GM21390 (cell line): ENCODE measurements at regions not wholly inside any gene's neighbourhood (a gene's known extent, or its start where the extent isn't known, plus 50 kb on each side); places are given as distances from the start of the nearest gene placed in this dataset.

ENCODE experiments used
- ATAC-seq: cut with Tn5 transposase; IDR thresholded peaks from one replicate; pipeline ENCODE4 v1.9.1; 2021; ENCODE audit not compliant: unreplicated experiment

DNA sequence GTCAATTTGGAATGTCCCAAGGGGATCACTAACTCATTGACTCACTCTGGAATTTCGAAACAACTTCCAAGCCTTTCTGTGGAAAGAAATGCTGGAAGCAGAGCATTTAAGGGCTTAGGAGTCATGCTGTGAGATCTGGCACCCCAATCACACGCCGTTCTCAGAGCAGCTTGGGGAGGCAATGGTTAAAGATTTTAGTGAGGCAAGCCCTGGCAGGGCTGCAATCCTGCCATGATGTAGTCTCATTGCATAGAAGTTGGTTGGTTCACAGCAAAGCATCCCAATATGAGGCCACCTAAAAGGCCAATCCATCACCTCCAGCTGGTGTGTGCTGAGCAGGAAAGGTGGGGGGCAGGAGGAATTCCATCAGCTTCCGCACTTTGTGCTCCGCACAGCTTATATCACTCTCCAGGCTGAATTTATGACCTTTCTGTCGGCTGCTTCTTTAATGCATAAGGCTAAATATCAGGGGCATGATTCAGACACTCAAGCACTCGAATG, 1043.9 kb upstream of the POU3F3 start:
- no peak for ATAC-seq

DNA sequence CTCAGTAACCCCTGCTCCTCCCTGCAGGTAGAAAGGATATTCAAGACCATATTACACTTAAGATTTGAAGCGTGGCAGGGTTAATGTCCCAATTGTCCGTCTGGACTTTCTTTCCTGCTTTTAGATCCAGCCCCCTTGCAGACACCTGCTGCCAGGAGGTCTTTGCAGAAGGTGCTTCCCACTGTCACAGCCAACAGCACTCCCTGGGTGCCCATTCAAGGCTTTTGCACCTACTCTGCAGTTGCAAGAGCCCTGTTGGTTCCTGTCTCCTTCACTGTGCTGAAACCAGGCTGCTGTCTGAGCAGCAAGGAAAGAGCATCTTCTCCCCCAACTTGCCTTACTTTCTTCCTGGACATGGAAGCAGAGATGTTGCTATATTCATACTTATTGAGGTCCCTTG, 1043.0 kb upstream of the POU3F3 start:
- ATAC-seq, result no peak

DNA sequence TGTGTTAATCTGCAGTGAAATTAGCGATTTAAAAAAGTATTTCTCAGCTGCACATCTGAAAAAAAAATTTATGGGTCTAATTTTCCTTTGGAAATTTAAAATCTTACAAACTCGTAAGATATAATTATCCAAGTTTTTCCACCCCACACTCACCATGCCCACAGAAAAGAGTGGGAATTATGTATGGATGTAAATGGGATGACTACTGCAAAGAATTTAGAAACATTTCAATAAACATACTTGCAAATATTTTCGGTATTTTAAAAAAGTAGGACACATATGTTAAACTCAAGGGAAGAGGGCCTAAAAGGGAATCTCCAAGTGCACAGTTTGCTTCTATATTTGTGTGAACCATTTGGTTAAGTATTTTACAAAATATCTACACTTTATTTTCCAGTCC, 1039.9 kb upstream of the POU3F3 start:
- no peak for ATAC-seq

DNA sequence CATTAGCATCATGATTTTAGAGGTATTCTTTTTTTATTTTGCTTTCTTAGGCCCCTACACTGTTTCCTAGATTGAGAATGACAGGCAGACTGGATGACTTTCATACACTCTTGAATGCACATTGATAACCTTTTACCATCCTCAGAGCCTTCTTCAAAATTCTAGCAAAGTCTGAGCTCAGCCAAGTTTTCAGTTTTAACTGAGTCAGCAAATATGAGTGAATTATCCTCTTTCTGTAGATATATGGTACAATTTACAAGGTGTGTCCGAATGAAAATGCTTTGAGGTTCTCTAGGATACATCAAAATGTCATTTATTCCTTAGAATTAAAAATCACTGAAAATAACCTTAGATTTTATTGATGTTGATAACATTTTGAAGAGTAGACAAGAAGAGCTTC, 1038.2 kb upstream of the POU3F3 start:
- ATAC-seq, result no peak

DNA sequence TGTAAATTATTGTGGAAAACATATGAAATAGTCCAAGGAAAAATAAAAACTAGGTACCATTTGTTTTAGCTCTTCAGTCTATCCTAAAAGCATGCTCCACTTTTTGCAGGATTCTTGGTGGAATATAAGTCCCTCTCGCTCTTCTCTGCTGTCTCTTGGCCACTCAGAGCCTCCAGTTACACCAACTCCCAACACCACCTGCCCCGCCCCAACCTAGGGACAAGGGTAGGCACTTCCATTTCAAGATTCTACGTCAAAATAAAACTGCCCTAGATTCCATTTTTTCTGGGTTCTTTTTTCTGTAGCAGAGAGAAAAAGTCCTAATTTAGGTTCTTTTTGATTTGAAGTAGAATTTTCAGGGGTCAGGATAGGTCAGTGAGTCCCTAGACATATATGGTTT, 1036.2 kb upstream of the POU3F3 start:
- ATAC-seq, result no peak

DNA sequence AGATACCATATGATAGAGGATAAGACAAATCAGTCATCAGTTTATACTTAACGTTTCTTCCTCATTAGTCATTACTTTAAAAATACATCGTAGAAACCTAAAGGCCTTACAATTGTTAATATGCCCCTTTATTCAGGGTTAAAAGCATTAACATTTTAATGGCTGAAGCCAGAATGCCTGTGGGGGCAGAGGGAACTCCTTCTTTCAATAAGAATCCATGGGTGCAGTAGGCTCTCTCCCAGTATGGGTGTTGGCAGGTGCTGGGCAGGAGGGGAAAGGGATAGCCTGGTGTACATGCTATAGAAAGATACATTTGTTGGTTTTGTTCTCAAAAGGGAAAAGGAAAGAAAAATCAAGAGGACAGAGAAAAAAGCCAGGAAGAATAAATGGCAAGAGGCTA, 1035.7 kb upstream of the POU3F3 start:
- ATAC-seq, result no peak

DNA sequence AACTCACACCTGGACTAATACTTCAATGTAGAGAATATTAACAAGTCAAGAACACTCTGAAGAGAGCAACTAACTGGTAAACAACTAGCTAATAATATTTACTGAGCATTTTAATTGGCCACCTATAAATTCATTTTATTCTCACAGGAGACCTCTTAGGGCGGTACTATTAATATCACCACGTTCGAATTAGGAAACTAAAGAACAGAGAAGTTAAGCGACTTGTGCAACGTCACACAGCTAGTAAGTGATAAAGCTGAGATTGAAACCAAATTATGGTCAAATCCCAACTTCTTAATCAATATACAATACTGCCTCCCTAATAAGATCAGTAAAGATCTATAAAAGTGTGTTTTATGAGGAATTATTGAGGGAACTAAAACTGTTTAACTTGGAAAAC, 1034.3 kb upstream of the POU3F3 start:
- ATAC-seq, result no peak

DNA sequence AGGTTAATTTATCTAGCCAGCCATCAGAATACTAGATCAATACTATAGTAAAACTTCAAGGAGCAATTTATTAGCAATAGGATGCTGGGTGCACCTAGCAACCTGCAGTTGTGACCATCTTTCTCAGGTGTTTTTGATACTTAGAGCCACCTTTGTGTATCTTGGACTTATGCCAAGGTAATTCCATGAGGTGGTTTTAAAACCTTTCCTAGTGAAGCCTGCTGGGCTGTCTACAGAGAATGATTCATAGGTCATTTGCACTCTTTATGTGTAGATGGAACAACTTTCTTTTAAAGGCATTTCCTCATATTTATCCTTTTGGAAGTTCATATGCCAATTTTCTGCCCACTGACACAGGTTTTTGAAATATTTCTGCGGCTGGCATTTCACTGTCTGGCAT, 1030.1 kb upstream of the POU3F3 start:
- no peak for ATAC-seq

DNA sequence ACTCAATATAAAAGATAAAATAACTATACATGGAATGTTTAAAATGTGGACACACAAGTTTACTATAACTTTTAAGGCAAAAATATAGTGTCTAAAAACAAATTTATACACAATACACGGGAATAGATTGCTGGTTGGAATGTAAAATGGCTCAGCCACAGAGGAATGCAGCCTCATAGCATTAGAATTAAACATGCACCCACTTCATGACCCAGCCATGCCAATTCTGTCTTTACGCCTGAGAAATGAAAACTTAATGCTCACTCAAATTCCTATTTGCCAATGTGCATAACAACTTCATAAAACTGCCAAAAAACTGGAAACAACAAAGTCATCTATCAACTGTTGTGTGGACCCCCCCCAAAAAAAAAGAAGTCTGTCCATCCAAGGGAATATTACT, 1006.6 kb upstream of the POU3F3 start:
- no peak for ATAC-seq

DNA sequence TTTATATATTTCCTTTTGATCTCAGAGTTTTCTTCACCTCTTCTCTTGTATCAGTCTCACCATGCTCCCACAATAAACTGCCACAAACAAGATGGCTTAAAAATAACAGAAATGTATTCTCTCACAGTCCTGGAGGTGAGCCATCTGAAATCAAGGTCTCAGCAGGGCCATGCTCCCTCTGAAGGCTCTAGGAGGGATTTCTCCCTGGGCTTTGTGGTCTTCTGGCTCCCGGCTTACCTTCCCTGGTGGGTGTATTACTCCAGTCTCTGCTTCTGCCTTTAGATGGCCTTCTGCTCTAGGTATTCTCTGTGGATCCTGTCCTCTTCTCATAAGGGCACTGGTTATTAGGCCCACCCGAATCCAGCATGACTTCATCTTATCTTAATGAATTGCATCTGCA, 994.7 kb upstream of the POU3F3 start:
- no peak for ATAC-seq

DNA sequence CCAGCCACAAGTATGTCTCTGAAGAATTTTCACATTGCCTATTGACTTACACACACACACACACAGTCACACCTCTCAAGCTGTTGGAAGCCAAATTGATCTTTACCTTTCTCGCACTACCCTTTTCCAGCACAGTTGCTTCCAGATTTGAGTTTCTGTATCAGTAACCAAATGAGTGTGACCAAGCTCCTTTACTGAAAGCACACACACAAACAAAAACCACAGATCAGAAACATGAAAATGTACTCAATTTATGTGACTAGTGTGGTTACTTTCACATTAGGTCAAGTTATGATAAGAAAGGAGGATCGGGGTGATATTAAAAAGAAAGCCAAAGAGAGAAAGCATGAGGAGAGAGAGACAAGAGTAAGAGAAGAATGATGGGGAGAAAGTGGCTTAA, 993.9 kb upstream of the POU3F3 start:
- ATAC-seq, result peak; percentile 64

DNA sequence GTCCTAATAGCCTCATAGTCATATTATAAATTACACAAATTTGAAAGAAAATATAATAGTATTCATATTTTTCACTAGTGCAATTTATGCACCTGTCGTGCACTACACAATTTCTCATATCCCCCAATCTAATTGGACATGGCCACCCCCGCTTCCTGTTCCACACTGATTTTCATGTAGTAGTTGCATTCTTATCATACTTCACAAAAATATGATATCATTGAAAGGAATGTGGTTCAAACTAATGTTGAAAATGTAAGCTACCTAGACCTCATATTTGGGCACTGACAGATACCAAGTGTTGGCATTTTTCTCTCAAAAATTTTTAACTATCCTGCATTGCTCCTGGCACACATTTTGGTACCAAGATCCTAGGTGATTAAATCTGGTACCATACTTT, 985.5 kb upstream of the POU3F3 start:
- ATAC-seq, result no peak

DNA sequence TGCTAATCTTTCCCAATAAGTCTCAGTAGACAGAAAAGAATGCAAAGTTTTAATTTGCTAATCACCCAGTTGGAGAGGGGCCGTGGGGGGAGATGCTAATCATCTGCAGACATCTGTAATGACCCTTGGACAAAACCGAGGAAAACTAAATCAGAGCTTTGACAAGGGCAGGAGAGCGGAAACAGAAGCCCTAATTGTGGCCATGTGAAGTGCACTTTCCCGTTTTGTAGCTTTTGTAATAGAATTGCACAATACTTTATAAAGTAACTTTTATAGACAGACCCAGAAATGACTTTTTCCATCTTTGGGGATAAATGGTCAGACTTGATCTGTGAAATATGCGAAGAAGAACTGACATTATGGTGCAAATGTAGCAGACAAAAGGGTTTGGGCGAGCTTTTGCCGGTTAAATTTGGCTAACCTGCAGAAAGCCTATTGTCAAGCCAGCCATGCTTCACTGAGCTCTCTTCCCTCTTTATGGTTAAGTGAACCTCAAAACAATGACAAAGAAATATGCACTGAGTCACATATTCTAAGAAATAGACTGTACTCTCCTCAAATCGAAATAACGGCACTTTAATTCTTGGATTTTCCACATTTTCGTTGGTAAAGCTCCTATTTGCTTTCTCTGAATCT, 980.1 kb upstream of the POU3F3 start:
- ATAC-seq, result no peak

DNA sequence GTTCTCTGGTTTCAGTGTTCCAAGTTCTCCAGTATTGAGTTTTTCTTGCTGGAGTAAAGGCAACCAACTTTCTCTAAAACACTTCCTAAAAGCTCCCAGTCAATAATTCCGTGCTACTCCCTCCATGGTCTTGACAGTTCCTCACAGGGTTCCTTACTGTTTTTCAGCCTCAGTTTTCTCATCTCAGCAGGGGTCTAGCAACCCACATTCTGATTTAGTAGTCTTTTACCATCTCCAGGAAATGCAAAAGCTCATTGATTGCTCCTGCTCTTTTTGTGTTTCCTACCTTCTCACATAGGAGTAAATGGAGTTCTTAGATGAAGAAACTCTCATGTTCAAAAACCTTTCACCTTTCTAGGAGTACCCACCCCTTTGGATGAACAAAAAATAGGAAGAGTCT, 978.8 kb upstream of the POU3F3 start:
- no peak for ATAC-seq

DNA sequence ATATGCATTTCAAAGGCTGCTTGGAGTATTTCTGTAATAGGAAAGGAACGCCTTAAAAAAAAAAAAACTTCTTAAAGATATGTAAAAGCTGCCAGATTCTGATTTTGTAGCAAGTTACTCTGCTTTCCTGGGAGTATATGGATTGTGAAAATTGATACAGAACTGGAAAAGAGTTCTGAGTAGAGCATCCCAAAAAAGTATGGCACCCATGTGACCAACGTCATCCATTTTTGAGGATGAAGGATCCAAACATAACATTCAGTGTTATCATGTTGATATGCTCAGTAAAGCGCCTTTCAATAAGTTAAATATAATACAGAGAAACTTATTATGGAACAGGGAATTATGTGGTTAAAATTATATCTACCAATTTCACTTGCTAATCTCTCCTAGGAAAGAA, 978.4 kb upstream of the POU3F3 start:
- ATAC-seq, result no peak

DNA sequence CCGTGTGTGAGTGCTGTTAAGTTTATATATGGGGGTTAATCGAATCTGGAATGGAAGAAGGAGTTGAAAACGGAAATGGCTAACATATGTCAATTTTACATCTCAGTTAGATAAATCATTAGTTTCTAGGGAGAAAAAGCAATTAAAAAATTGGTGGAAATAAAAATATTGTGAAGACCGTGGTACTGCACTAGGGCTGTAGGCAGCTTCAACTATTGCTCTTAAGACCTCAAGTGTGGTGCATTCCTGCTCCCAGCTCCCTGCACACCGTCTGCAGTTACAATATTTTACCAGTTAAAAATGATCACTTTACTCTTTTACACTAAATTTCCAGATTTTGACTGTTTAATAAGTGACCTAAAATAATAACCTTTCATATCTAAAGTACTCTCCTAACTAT, 977.3 kb upstream of the POU3F3 start:
- ATAC-seq, result no peak

DNA sequence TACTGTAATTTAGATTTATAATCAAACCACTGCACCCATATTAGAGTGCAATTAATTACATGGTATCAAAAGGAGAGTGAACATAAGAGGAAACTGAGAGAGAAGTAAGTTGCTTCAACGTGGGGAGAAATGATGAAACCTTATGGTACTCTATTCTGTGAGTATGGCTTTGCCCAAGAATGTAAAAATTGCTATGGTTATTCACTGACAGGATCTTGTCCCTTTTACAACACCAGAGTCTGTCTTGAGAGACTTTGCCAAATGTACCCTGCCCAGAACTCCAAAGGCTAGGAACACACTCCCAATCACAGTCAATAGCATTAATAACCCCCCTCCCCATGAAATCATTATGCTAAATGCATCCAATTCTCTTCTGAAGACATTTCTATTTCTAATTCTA, 974.8 kb upstream of the POU3F3 start:
- no peak for ATAC-seq

DNA sequence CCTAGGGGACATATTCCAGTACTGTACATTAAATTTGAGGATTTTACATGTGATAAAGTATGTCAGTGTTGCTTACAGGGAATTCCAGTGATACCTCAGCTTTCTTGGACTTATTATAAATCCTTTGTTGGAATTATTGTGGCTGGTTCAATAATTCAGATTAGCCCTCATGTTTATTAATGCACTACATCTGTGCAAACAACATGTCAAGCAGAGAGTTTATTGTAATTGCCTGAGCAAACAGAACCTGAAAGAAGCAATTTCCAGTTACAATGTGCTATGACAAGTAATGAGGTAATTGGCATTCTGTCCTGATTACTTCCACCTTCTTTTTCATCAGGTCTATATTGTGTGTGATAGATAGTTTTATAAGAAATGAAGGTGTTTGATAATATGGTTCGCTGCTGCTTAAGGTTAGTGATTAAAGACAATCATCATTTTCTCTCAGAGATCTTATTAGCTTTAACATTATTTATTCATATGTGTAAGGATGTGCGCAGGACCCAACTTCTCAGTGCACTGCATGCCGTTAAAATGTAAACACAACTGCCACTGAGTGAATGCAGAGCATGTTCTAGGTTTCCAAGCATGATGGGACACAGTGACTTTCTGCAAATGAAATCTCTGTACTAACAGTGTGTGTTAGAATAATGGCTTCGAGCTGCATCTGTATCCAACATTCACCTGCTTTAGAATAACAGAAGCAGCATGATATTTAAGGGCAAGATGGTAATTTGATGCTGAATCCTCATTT, 973.7 kb upstream of the POU3F3 start:
- no peak for ATAC-seq

DNA sequence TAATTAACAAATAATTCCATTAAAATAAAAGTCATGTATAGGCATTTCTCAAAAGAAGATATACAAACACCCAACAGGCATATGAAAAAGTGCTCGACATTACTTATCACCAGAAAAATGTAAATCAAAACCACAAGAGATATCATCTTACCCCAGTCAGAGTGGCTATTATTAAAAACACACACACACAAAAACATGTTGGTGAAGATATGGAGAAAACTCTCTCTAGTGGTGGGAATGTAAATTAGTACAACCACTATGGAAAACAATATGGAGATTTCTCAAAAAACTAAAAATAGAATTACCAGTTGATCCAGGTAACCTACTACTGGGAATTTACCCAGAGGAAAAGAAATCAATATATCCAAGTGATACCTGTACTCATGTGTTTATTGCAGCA, 966.3 kb upstream of the POU3F3 start:
- ATAC-seq, result no peak

DNA sequence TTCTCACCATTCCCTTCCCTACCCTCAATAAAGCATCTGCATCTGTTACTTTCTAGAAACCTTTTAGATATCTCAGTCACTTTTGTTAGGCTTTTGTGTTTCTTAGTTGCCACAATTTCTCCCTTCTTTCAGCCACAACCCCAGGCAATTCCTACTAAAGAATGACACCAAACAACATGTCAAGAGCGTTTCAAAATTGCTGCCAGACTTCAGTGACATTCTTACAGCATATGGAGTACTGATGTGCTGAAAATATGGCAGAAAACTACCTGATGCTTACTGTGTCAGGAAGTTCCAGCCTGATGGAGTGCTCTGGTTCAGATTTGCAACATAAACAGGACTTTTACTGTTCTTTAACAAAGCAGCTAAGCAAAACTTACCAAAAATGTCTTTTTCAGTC, 957.7 kb upstream of the POU3F3 start:
- ATAC-seq, result no peak

DNA sequence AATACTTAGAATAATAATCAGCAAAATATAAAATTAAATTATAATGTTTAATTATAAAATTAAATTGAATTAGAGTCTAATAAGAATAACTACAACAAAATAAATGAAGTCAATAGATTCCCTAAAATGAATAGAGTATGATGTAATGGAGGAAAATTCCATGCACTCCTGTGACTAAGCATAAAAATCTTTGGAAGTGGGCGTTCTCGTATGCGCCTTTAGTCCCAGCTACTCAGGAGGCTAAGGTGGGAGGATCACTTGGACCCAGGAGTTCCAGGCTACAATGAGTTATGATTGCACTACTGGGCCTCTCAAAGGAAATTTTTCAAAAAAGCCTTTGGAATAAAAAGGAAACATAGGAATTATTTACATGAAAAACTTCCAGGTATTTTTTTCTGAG, 955.4 kb upstream of the POU3F3 start:
- no peak for ATAC-seq

DNA sequence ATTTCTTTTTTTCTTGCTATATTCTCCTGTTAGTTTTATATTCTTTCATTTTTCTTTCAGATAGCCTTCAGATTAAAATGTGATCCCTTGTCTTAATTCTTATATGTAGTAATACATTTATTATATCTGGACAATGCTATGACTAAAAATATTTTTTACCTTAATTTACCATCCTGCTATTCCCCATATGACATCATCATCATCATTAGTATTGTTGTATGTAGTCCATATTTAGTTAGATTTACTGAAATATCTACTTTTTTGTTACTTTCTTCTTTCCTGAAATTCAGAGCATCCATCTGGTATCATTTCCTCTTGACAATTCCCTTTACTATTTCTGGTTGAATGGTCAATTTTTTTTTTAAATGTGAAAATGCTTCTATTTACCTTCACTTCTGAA, 951.6 kb upstream of the POU3F3 start:
- ATAC-seq, result no peak

DNA sequence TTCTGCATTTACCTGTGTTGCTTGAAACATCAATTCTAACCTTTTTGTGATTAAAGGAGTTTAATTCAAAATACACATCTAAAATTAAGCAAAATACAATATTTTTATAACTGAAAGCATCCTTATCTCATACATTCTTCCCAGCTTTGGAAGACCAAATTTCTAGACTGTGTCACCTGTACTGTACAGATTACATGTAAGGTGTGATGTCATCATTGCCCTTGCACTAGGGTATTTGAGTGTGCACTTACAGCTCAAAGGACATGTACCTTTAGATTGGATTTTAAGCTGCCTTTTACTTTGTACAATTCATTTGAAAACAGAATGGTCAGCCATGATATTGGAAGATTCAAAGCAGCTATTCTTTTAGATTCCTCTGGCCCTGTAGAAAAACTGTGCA, 932.8 kb upstream of the POU3F3 start:
- no peak for ATAC-seq
